ENCODE measurements at regions not wholly inside any gene's neighbourhood (a gene's known extent, or its start where the extent isn't known, plus 50 kb on each side); places are given as distances from the start of the nearest gene placed in this dataset.

GRCh38 chr20:57066126-57066900, 200.1 kb downstream of the BMP7 start:
- DNase-seq = no peak

GRCh38 chr20:57069442-57069841, 197.0 kb downstream of the BMP7 start:
- DNase-seq = no peak

GRCh38 chr20:57070296-57070695, 196.1 kb downstream of the BMP7 start:
- DNase-seq = no peak

GRCh38 chr20:57071283-57071731, 195.1 kb downstream of the BMP7 start:
- peak in 2 of 3 experiments; percentile 15 to 43 for DNase-seq

GRCh38 chr20:57071954-57072583, 194.4 kb downstream of the BMP7 start:
- DNase-seq = no peak

- DNase-seq = no peak
Observed at GRCh38 chr20:57073402-57073801, 193.0 kb downstream of the BMP7 start.

- no peak for DNase-seq
Observed at GRCh38 chr20:57074386-57074785, 192.1 kb downstream of the BMP7 start.

GRCh38 chr20:57075181-57075580, 191.3 kb downstream of the BMP7 start:
- DNase-seq = no peak

GRCh38 chr20:57075603-57076002, 190.8 kb downstream of the BMP7 start:
- DNase-seq = no peak

- no peak for DNase-seq
Observed at GRCh38 chr20:57076152-57076652, 190.2 kb downstream of the BMP7 start.

GRCh38 chr20:57076951-57077350, 189.5 kb downstream of the BMP7 start:
- DNase-seq = no peak

- no peak for DNase-seq
Observed at GRCh38 chr20:57078116-57078515, 188.3 kb downstream of the BMP7 start.

GRCh38 chr20:57079031-57080005, 187.1 kb downstream of the BMP7 start:
- DNase-seq = no peak

GRCh38 chr20:57080796-57081195, 185.6 kb downstream of the BMP7 start:
- no peak for DNase-seq

- no peak for DNase-seq
Observed at GRCh38 chr20:57082357-57082945, 184.0 kb downstream of the BMP7 start.

GRCh38 chr20:57083072-57083471, 183.4 kb downstream of the BMP7 start:
- no peak for DNase-seq

GRCh38 chr20:57086066-57086465, 180.4 kb downstream of the BMP7 start:
- no peak for DNase-seq

- peak in 1 of 3 experiments; percentile 23 for DNase-seq
Observed at GRCh38 chr20:57087102-57087501, 179.3 kb downstream of the BMP7 start.

- DNase-seq = no peak
Observed at GRCh38 chr20:57087705-57088104, 178.7 kb downstream of the BMP7 start.

GRCh38 chr20:57088436-57088835, 178.0 kb downstream of the BMP7 start:
- no peak for DNase-seq

GRCh38 chr20:57089699-57090144, 176.7 kb downstream of the BMP7 start:
- DNase-seq = peak; percentile 35 to 65 (median 65)
